ENCODE measurements at regions not wholly inside any gene's neighbourhood (a gene's known extent, or its start where the extent isn't known, plus 50 kb on each side); places are given as distances from the start of the nearest gene placed in this dataset.

- no peak for DNase-seq
- TF ChIP-seq POLR2A (IDR thresholded peaks at IDR 0.05) = no peak
- no peak for TF ChIP-seq CTCF (IDR thresholded peaks at IDR 0.05)
Measured at GRCh38 chr20:21018576-21018975, 87.6 kb downstream of the LINC00237 start.

GRCh38 chr20:21017528-21018085 is 88.6 kb downstream of the LINC00237 start:
- intact Hi-C loops (cut with DNase I) = no loop called here
- Histone ChIP-seq H3K4me1 (replicated peaks in 1 of 2) (no peaks in the 10 kb centered on the region), H3K4me3 (no peak overlapping the region), H3K9me3 (replicated peaks in 1 of 3) (no peaks in the 10 kb centered on the region), H3K27me3 (peaks cover 7% of the 10 kb centered on the region), H3K36me3 (replicated peaks in 1 of 2) (no peaks in the 10 kb centered on the region), H3K27ac (no peak overlapping the region)
- no peak for DNase-seq
- TF ChIP-seq CTCF (IDR thresholded peaks at IDR 0.05) (no peak), POLR2A (IDR thresholded peaks at IDR 0.05) (no peak)
- WGBS, 4 donors = 37 to 51% (median 45%) methylated on average over 11 of the region's 11 CpGs

More at GRCh38 chr20:21018576-21018975, 87.6 kb downstream of the LINC00237 start:
- H3K9me3 ChIP-seq (replicated peaks in 1 of 3) = no peaks in the 10 kb centered on the region
- intact Hi-C loops (cut with DNase I) = no loop called here
- 69 to 78% (median 74%) methylated on average over 4 of the region's 4 CpGs for WGBS, 4 donors
- H3K4me1 ChIP-seq (replicated peaks in 1 of 2) = no peaks in the 10 kb centered on the region
- H3K36me3 ChIP-seq (replicated peaks in 1 of 2) = no peaks in the 10 kb centered on the region
- H3K27me3 ChIP-seq = peaks cover 7% of the 10 kb centered on the region
- H3K4me3 ChIP-seq = no peak overlapping the region
- H3K27ac ChIP-seq = no peak overlapping the region

GRCh38 chr20:21016751-21017150 is 89.4 kb downstream of the LINC00237 start:
- no peak overlapping the region for H3K4me3 ChIP-seq

GRCh38 chr20:21014528-21014927 is 91.6 kb downstream of the LINC00237 start:
- no peaks in the 10 kb centered on the region for H3K9me3 ChIP-seq (replicated peaks in 1 of 3)
- H3K27ac ChIP-seq = no peak overlapping the region
- TF ChIP-seq CTCF (IDR thresholded peaks at IDR 0.05) (no peak), POLR2A (IDR thresholded peaks at IDR 0.05) (no peak)
- H3K4me3 ChIP-seq = no peak overlapping the region
- 56 to 74% (median 69%) methylated on average over 1 of the region's 1 CpG for WGBS, 4 donors
- H3K36me3 ChIP-seq (replicated peaks in 1 of 2) = no peaks in the 10 kb centered on the region
- intact Hi-C loops (cut with DNase I) = no loop called here
- no peaks in the 10 kb centered on the region for H3K27me3 ChIP-seq
- DNase-seq = no peak
- no peaks in the 10 kb centered on the region for H3K4me1 ChIP-seq (replicated peaks in 1 of 2)

More at GRCh38 chr20:21016751-21017150, 89.4 kb downstream of the LINC00237 start:
- peaks cover 7% of the 10 kb centered on the region for H3K27me3 ChIP-seq
- H3K9me3 ChIP-seq (replicated peaks in 1 of 3) = no peaks in the 10 kb centered on the region
- WGBS, 4 donors = 45 to 66% (median 51%) methylated on average over 3 of the region's 3 CpGs
- no peak for DNase-seq
- H3K27ac ChIP-seq = no peak overlapping the region
- no peaks in the 10 kb centered on the region for H3K36me3 ChIP-seq (replicated peaks in 1 of 2)
- TF ChIP-seq POLR2A (IDR thresholded peaks at IDR 0.05) (no peak), CTCF (IDR thresholded peaks at IDR 0.05) (no peak)
- H3K4me1 ChIP-seq (replicated peaks in 1 of 2) = no peaks in the 10 kb centered on the region
- intact Hi-C loops (cut with DNase I) = no loop called here

Measured in adrenal gland (tissue), 9 donors.